Esophagus squamous epithelium (tissue), 5 donors: ENCODE measurements at regions not wholly inside any gene's neighbourhood (a gene's known extent, or its start where the extent isn't known, plus 50 kb on each side); places are given as distances from the start of the nearest gene placed in this dataset.

Experiments
- DNase-seq: peaks from one replicate; lab custom pipeline; 2025; lab: John Stamatoyannopoulos, UW
- H3K27ac ChIP-seq, 4 donors: fragments of 200-600 bp; sonication (generic); one replicate each; pipeline ENCODE4 v1.5.1; 2016 to 2019; ENCODE audit warnings: mild to moderate bottlenecking in 1 of 4
- H3K27me3 ChIP-seq, 4 donors: fragments of 200-600 bp; sonication (generic); 1 replicate in 3 of 4; 2 replicates in 1 of 4; pipeline versions ENCODE4 v1.5.1 to v1.6.0; 2017 to 2021; ENCODE audit warnings: antibody characterized with exemption in 1 of 4
- H3K36me3 ChIP-seq, 3 donors: fragments of 200-600 bp; sonication (generic); one replicate each; pipeline ENCODE4 v1.5.1; 2016 to 2019
- H3K4me1 ChIP-seq, 3 donors: fragments of 200-600 bp; sonication (generic); one replicate each; pipeline ENCODE4 v1.5.1; 2017 to 2019
- H3K4me3 ChIP-seq, 4 donors: fragments of 200-600 bp; sonication (generic); 1 replicate in 3 of 4; 2 replicates in 1 of 4; pipeline ENCODE4 v1.5.1; 2016 to 2019; ENCODE audit warnings: mild to moderate bottlenecking in 2 of 4, moderate library complexity in 1 of 4
- H3K9me3 ChIP-seq, 3 donors: fragments of 200-600 bp; sonication (generic); one replicate each; pipeline ENCODE4 v1.5.1; 2016 to 2019
- CTCF ChIP-seq, 6 experiments: fragments of 450-650 bp in 4 of 6; fragments of 200-600 bp in 2 of 6; sonication (generic) in 2 of 6; IDR thresholded peaks; one replicate each; pipeline ENCODE4 v1.5.1; 2016 to 2019; ENCODE audit warnings: antibody characterized with exemption in 6 of 6, mild to moderate bottlenecking in 4 of 6, moderate library complexity in 4 of 6
- POLR2A ChIP-seq, 4 donors: fragments of 450-650 bp; IDR thresholded peaks; one replicate each; pipeline ENCODE4 v1.6.1; 2017; ENCODE audit warnings: antibody characterized with exemption in 4 of 4, mild to moderate bottlenecking in 4 of 4, moderate library complexity in 3 of 4
- WGBS, 2 donors: methylation state at CpG; one replicate each; pipeline ENCODE4 v1.1.5; 2018; 5-methylcytosine and 5-hydroxymethylcytosine counted together
- intact Hi-C: fragments of 100-400 bp; cut with DNase I; formaldehyde crosslinking; loops from one replicate; pipeline ENCODE4 v1.15.0; 2022
- small RNA-seq, 4 donors: library from RNA; depleted of rRNA; stranded (forward); fragments of <200 nt; gene quantifications; one replicate each; pipeline ENCODE3, GENCODE V24; 2016
- donor health status: DM: yes; HTN: yes; CAD: no.

- no peak for DNase-seq
- WGBS, 2 donors = 63 to 72% methylated on average over 2 of the region's 2 CpGs
- no peak for TF ChIP-seq POLR2A (IDR thresholded peaks at IDR 0.05)
- TF ChIP-seq CTCF (IDR thresholded peaks at IDR 0.05) = no peak
- no peaks in the 10 kb centered on the region for H3K4me1 ChIP-seq
- H3K36me3 ChIP-seq = no peaks in the 10 kb centered on the region
- H3K4me3 ChIP-seq = no peak overlapping the region
- no peak overlapping the region for H3K27ac ChIP-seq
- intact Hi-C loops = no loop called here
- no peaks in the 10 kb centered on the region for H3K27me3 ChIP-seq
- peaks cover 0 to 8% (median 0%) of the 10 kb centered on the region in 3 donors for H3K9me3 ChIP-seq
Observed at GRCh38 chr4:54802336-54802735, 144.6 kb downstream of the KIT start.

- 65 to 68% methylated on average over 4 of the region's 4 CpGs for WGBS, 2 donors
- intact Hi-C loops = no loop called here
Observed at GRCh38 chr4:54800831-54801530, 143.2 kb downstream of the KIT start.

GRCh38 chr4:54794579-54794978, 136.8 kb downstream of the KIT start:
- H3K27ac ChIP-seq = no peak overlapping the region
- WGBS, 2 donors = 73 to 78% methylated on average over 4 of the region's 4 CpGs
- no peaks in the 10 kb centered on the region for H3K4me1 ChIP-seq
- no peak for DNase-seq
- H3K27me3 ChIP-seq = no peaks in the 10 kb centered on the region
- no peaks in the 10 kb centered on the region for H3K36me3 ChIP-seq
- TF ChIP-seq CTCF (IDR thresholded peaks at IDR 0.05) = no peak
- TF ChIP-seq POLR2A (IDR thresholded peaks at IDR 0.05) = no peak
- intact Hi-C loops = no loop called here
- H3K9me3 ChIP-seq = no peaks in the 10 kb centered on the region
- no peak overlapping the region for H3K4me3 ChIP-seq

More at GRCh38 chr4:54800831-54801530, 143.2 kb downstream of the KIT start:
- TF ChIP-seq POLR2A (IDR thresholded peaks at IDR 0.05) (no peak), CTCF (IDR thresholded peaks at IDR 0.05) (no peak)
- no peak for DNase-seq
- H3K9me3 ChIP-seq = no peaks in the 10 kb centered on the region
- no peaks in the 10 kb centered on the region for H3K27me3 ChIP-seq
- no peak overlapping the region for H3K27ac ChIP-seq
- no peak overlapping the region for H3K4me3 ChIP-seq
- no peaks in the 10 kb centered on the region for H3K36me3 ChIP-seq
- no peaks in the 10 kb centered on the region for H3K4me1 ChIP-seq

- 31 to 43% methylated on average over 2 of the region's 2 CpGs for WGBS, 2 donors
- DNase-seq = no peak
- no peaks in the 10 kb centered on the region for H3K4me1 ChIP-seq
- H3K27ac ChIP-seq = no peak overlapping the region
- TF ChIP-seq CTCF (IDR thresholded peaks at IDR 0.05) (no peak), POLR2A (IDR thresholded peaks at IDR 0.05) (no peak)
- intact Hi-C loops = no loop called here
- H3K4me3 ChIP-seq = no peak overlapping the region
- no peaks in the 10 kb centered on the region for H3K27me3 ChIP-seq
- H3K36me3 ChIP-seq = no peaks in the 10 kb centered on the region
- H3K9me3 ChIP-seq = no peaks in the 10 kb centered on the region
Observed at GRCh38 chr4:54793856-54794422, 136.2 kb downstream of the KIT start.

Small RNAs in the stretch of these regions (small RNA-seq; reads per million reads assigned to genes)
- gene RPL38P3 = 0 reads per million in 4 donors
